Prostate gland (tissue), 2 donors: ENCODE measurements at regions not wholly inside any gene's neighbourhood (a gene's known extent, or its start where the extent isn't known, plus 50 kb on each side); places are given as distances from the start of the nearest gene placed in this dataset.

Source experiments
- DNase-seq: peaks from one replicate; pipeline ENCODE4 v3.0.0-alpha.2; 2019; ENCODE audit warnings: low spot score
- H3K27ac ChIP-seq, 2 donors: fragments of 200-600 bp; sonication (generic); 2 replicates each; pipeline ENCODE4 v1.5.1; 2017 to 2019
- H3K27me3 ChIP-seq: fragments of 200-600 bp; sonication (generic); replicated peaks from 2 replicates; pipeline ENCODE4 v1.5.1; 2019; ENCODE audit not compliant: insufficient read depth
- H3K36me3 ChIP-seq, 2 donors: fragments of 200-600 bp; sonication (generic); 1 replicate in 1 of 2; 2 replicates in 1 of 2; pipeline versions ENCODE4 v1.5.1 to v1.8.1; 2017 to 2019
- H3K4me1 ChIP-seq: fragments of 200-600 bp; sonication (generic); replicated peaks from 2 replicates; pipeline ENCODE4 v1.5.1; 2019
- H3K4me3 ChIP-seq, 2 donors: fragments of 200-600 bp; sonication (generic); 2 replicates each; pipeline ENCODE4 v1.5.1; 2017 to 2019
- H3K9me3 ChIP-seq: fragments of 200-600 bp; sonication (generic); 2 replicates; pipeline ENCODE4 v1.5.1; 2017
- POLR2A ChIP-seq: fragments of 450-650 bp; IDR thresholded peaks from one replicate; pipeline ENCODE4 v1.6.1; 2016; ENCODE audit warnings: antibody characterized with exemption, mild to moderate bottlenecking
- POLR2AphosphoS5 ChIP-seq: sonication (generic); formaldehyde crosslinking; IDR thresholded peaks from one replicate; pipeline ENCODE4 v1.6.1; 2017; ENCODE audit warnings: antibody characterized with exemption
- WGBS: methylation state at CpG from one replicate; pipeline ENCODE4 v1.1.5; 2018; 5-methylcytosine and 5-hydroxymethylcytosine counted together
- intact Hi-C: fragments of 100-400 bp; cut with DNase I; formaldehyde crosslinking; loops from one replicate; pipeline ENCODE4 v1.14.2; 2022
- TF ChIP-seq, protein P1 (sequence below), 4 experiments: fragments of 200-600 bp in 2 of 4; fragments of 450-650 bp in 2 of 4; sonication (generic) in 2 of 4; IDR thresholded peaks; 1 replicate in 3 of 4; 2 replicates in 1 of 4; pipeline ENCODE4 v1.5.1; 2016 to 2019; ENCODE audit warnings: antibody characterized with exemption in 4 of 4, mild to moderate bottlenecking in 2 of 4, moderate library complexity in 2 of 4

DNA sequence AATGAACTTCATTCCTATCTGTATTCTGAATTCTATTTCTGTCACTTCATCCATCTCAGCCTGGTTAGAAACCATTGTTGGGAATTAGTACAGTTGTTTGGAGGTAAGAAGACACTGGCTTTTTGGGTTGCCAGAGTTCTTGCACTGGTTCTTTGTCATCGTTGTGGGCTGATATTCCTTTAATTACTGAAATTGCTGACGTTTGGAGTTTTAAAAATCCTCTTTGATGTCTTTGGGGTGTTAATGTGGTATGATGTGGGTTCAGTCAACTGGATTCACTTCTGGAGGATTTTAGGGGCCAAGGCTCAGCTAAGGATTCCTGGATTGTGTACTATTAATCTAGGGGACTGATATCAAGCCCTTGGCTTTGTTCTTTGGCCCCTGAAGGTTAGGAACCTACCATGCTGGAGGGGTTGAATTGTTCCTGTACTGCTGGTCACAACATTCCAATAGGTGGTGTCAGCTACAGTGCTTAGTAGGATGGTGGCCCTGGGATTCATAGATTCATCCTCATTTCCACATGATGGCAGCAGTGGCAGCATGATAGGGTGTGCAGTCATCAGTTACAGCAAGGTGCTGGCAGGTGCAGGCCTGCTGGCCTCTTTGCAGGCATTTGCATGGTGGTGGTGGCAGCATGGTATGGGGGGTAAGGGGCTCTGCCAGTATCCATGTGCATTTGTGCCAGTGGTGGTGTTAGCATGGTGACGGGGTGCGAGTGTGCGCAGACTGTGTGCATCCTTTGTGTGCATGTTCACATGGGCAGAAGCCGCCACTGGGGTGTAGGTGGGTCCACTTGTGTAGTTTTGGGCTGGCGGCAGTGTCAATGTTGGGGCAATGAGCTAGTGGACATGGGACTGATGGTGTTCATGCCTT, 301.3 kb downstream of the TEX13C start:
- intact Hi-C loops, result no loop called here
- Histone ChIP-seq H3K4me1 (no peaks in the 10 kb centered on the region), H3K36me3 (no peaks in the 10 kb centered on the region), H3K27me3 (no peaks in the 10 kb centered on the region), H3K4me3 (no peak overlapping the region), H3K9me3 (no peaks in the 10 kb centered on the region), H3K27ac (no peak overlapping the region)
- TF ChIP-seq POLR2A (no peak), POLR2AphosphoS5 (no peak)
- TF ChIP-seq, protein P1, sequence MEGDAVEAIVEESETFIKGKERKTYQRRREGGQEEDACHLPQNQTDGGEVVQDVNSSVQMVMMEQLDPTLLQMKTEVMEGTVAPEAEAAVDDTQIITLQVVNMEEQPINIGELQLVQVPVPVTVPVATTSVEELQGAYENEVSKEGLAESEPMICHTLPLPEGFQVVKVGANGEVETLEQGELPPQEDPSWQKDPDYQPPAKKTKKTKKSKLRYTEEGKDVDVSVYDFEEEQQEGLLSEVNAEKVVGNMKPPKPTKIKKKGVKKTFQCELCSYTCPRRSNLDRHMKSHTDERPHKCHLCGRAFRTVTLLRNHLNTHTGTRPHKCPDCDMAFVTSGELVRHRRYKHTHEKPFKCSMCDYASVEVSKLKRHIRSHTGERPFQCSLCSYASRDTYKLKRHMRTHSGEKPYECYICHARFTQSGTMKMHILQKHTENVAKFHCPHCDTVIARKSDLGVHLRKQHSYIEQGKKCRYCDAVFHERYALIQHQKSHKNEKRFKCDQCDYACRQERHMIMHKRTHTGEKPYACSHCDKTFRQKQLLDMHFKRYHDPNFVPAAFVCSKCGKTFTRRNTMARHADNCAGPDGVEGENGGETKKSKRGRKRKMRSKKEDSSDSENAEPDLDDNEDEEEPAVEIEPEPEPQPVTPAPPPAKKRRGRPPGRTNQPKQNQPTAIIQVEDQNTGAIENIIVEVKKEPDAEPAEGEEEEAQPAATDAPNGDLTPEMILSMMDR (IDR thresholded peaks at IDR 0.05), result no peak
- DNase-seq, result no peak
- 96% methylated on average over 7 of the region's 7 CpGs for WGBS

DNA sequence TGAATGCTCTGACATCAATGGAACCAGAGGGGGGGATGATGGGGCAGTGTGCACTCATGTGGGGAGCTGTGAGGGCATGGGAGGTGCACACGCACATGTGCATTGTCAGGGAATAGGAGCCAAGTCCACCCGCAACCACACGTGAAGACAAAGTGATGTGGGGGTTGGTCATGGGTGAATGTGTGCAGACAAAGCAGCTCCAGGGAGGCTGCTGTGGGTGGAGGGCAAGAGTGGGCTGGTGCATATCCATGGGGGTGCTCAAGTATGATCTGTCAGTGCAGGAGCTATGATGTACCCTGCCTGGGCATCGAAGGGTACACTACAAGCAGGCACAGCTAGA, 301.9 kb downstream of the TEX13C start:
- TF ChIP-seq POLR2AphosphoS5 (no peak), POLR2A (no peak)
- TF ChIP-seq, protein P1 (IDR thresholded peaks at IDR 0.05), result no peak
- intact Hi-C loops, result no loop called here
- Histone ChIP-seq H3K36me3 (no peaks in the 10 kb centered on the region), H3K27ac (no peak overlapping the region), H3K9me3 (no peaks in the 10 kb centered on the region), H3K27me3 (no peaks in the 10 kb centered on the region), H3K4me1 (no peaks in the 10 kb centered on the region), H3K4me3 (no peak overlapping the region)
- DNase-seq, result no peak
- 100% methylated on average over 3 of the region's 4 CpGs for WGBS

GRCh38 chrX:125622899-125623298, 303.2 kb downstream of the TEX13C start:
- TF ChIP-seq, protein P1 (IDR thresholded peaks at IDR 0.05), result no peak
- TF ChIP-seq POLR2AphosphoS5, result no peak
- TF ChIP-seq POLR2A, result no peak
- H3K4me1 ChIP-seq, result no peaks in the 10 kb centered on the region
- WGBS, result 83% methylated on average over 2 of the region's 2 CpGs
- H3K4me3 ChIP-seq, result no peak overlapping the region
- no peak for DNase-seq
- H3K27ac ChIP-seq, result no peak overlapping the region
- intact Hi-C loops, result no loop called here
- no peaks in the 10 kb centered on the region for H3K27me3 ChIP-seq
- H3K9me3 ChIP-seq, result no peaks in the 10 kb centered on the region
- H3K36me3 ChIP-seq, result no peaks in the 10 kb centered on the region

- Histone ChIP-seq H3K9me3 (no peaks in the 10 kb centered on the region), H3K27me3 (no peaks in the 10 kb centered on the region), H3K36me3 (no peaks in the 10 kb centered on the region), H3K4me1 (no peaks in the 10 kb centered on the region), H3K27ac (no peak overlapping the region), H3K4me3 (no peak overlapping the region)
- TF ChIP-seq, protein P1 (IDR thresholded peaks at IDR 0.05), result no peak
- TF ChIP-seq POLR2AphosphoS5 (no peak), POLR2A (no peak)
- DNase-seq, result no peak
- 70% methylated on average over 4 of the region's 6 CpGs for WGBS
- intact Hi-C loops, result no loop called here
Measured at GRCh38 chrX:125627676-125628075, 308.0 kb downstream of the TEX13C start.

DNA sequence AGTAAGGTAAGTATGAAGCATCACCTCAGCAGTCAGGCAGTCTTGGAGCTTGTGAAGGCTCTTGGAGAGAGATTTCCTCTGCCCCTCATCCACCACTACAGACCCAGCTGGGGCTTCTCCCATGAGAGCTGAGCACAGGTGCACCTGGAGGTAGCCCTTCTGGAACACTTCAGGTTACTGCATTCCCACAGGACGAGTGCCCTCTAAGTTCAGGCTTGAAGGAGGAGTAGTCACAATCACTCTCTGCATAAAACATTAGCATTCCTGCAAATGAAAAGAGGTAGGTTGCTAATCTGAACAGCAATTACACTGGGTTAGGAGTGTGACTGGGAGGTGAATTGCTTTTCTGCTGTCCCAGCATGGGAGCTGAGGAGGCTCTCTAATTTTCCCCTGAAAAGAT, 308.8 kb downstream of the TEX13C start:
- no peaks in the 10 kb centered on the region for H3K27me3 ChIP-seq
- TF ChIP-seq POLR2A, result no peak
- no peak for TF ChIP-seq POLR2AphosphoS5
- TF ChIP-seq, protein P1 (IDR thresholded peaks at IDR 0.05), result no peak
- WGBS, result 43% methylated on average over 1 of the region's 1 CpG
- no peak overlapping the region for H3K4me3 ChIP-seq
- no peak overlapping the region for H3K27ac ChIP-seq
- no peak for DNase-seq
- H3K9me3 ChIP-seq, result no peaks in the 10 kb centered on the region
- no peaks in the 10 kb centered on the region for H3K36me3 ChIP-seq
- no peaks in the 10 kb centered on the region for H3K4me1 ChIP-seq
- intact Hi-C loops, result no loop called here
